Activated CD8-positive, alpha-beta memory T cell treated with anti-CD3 and anti-CD28 coated beads, Interleukin-2, amount 50 U/mL, for 1 hour (primary cell): ENCODE measurements at regions not wholly inside any gene's neighbourhood (a gene's known extent, or its start where the extent isn't known, plus 50 kb on each side); places are given as distances from the start of the nearest gene placed in this dataset.
A peak's percentile ranks its signal among the peaks of the same experiment; 100 is the strongest.
"Not testable (repeated sequence)": the region's sequence is repeated elsewhere in the genome, so short reads cannot be mapped to it uniquely, and the experiment has no call there.

ENCODE experiments used
- DNase-seq: peaks from one replicate; pipeline ENCODE4 v3.0.0-alpha.2; 2020; ENCODE audit errors: extremely low read depth

GRCh38 chr21:31609081-31609480, 50.4 kb upstream of the SOD1 start:
- no peak for DNase-seq

GRCh38 chr21:31607791-31608190, 51.7 kb upstream of the SOD1 start:
- DNase-seq = no peak

GRCh38 chr21:31606081-31606874, 53.2 kb upstream of the SOD1 start:
- no peak for DNase-seq

GRCh38 chr21:31604591-31605190, 54.8 kb upstream of the SOD1 start:
- peak; percentile 36 for DNase-seq

GRCh38 chr21:31599563-31599962, 59.9 kb upstream of the SOD1 start:
- no peak for DNase-seq

GRCh38 chr21:31599013-31599412, 60.5 kb upstream of the SOD1 start:
- DNase-seq = no peak

GRCh38 chr21:31597683-31598082, 61.8 kb upstream of the SOD1 start:
- no peak for DNase-seq

- no peak for DNase-seq
Observed at GRCh38 chr21:31596055-31596454, 63.4 kb upstream of the SOD1 start.

GRCh38 chr21:31594726-31595125, 64.8 kb upstream of the SOD1 start:
- no peak for DNase-seq

- no peak for DNase-seq
Observed at GRCh38 chr21:31594279-31594678, 65.2 kb upstream of the SOD1 start.

GRCh38 chr21:31592963-31593560, 66.4 kb upstream of the SOD1 start:
- DNase-seq = no peak

- DNase-seq = no peak
Observed at GRCh38 chr21:31592516-31592915, 67.0 kb upstream of the SOD1 start.

- DNase-seq = no peak
Observed at GRCh38 chr21:31589820-31590219, 69.7 kb upstream of the SOD1 start.

GRCh38 chr21:31586118-31586517, 73.4 kb upstream of the SOD1 start:
- DNase-seq = no peak

GRCh38 chr21:31583937-31584336, 75.6 kb upstream of the SOD1 start:
- not testable (repeated sequence) for DNase-seq

- no peak for DNase-seq
Observed at GRCh38 chr21:31583498-31583897, 76.0 kb upstream of the SOD1 start.

- DNase-seq = no peak
Observed at GRCh38 chr21:31580866-31581276, 78.6 kb upstream of the SOD1 start.

- no peak for DNase-seq
Observed at GRCh38 chr21:31577271-31577670, 82.2 kb upstream of the SOD1 start.

- DNase-seq = no peak
Observed at GRCh38 chr21:31576428-31576827, 83.1 kb upstream of the SOD1 start.

GRCh38 chr21:31573217-31573616, 86.3 kb upstream of the SOD1 start:
- no peak for DNase-seq

- DNase-seq = no peak
Observed at GRCh38 chr21:31571879-31572278, 87.6 kb upstream of the SOD1 start.

- DNase-seq = no peak
Observed at GRCh38 chr21:31570824-31571566, 88.5 kb upstream of the SOD1 start.
